ENCODE measurements at regions not wholly inside any gene's neighbourhood (a gene's known extent, or its start where the extent isn't known, plus 50 kb on each side); places are given as distances from the start of the nearest gene placed in this dataset.

DNA sequence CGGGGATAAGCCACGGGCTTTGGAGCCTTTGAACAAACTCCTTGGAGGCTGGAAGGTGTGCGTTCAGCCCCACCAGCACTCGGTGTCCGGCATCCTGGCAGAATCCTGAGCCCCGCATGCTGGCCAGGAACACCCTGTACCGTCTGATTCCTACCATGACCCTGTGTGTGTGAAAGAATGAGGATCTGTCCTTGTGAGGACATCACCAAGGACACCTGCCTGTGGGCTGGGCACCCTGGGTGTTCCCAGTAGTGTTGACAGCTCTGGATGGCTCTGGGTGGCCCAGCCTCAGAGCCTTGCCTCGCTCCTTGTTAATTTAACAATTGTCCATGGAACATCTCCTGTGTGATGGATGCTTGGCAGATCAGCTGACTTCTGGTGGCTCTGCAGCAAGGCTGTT is 234.3 kb downstream of the QKI start (continued):
- TF ChIP-seq ZNF124 (CRISPR knock-in tag; IDR thresholded peaks at IDR 0.05): no peak
- TF ChIP-seq SIN3B (IDR thresholded peaks at IDR 0.05; ENCODE audit: low read depth): no peak
- no peak for TF ChIP-seq POLR3A (IDR thresholded peaks at IDR 0.05; ENCODE audit: borderline replicate concordance, extremely low read depth, insufficient read depth, insufficient read length)
- TF ChIP-seq IRF2 (CRISPR knock-in tag; IDR thresholded peaks at IDR 0.05): no peak
- TF ChIP-seq BDP1 (IDR thresholded peaks at IDR 0.05; ENCODE audit: insufficient read depth, insufficient read length): no peak

DNA sequence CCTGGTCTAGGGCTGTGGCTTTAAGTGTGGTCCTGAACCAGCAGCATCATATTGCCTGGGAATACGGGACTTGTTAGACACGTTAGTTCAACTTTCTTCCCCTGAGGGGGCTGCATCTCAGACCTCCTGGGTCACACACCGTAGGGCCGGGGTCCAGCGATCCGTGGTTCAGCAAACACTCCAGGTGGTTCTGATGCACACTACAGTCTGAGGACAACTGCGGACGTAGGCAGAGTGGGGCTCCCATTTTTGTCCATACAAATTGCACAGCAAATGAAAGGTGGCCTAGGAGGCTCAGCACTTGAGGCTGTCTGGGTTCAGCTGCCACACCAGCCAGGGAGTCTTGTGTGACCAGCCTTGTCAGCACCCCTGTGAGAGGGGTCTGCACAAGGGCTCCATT is 233.1 kb downstream of the QKI start:
- H3K27me3 ChIP-seq (ENCODE audit: control insufficient read depth in 2 of 2, insufficient read depth in 2 of 2, low read length in 2 of 2): peaks cover 37 to 51% of the 10 kb centered on the region in 2 experiments

More for the DNA sequence above, 233.1 kb downstream of the QKI start:
- Histone ChIP-seq H3K9me3 (replicated peaks; ENCODE audit: control insufficient read depth, insufficient read depth, low read depth, low read length) (no peaks in the 10 kb centered on the region), H3K4me3 (no peak overlapping the region), H3K36me3 (ENCODE audit: control insufficient read depth, insufficient read depth, low read length) (no peaks in the 10 kb centered on the region), H3K9ac (ENCODE audit: insufficient read depth in 1 of 2, low read depth in 2 of 2, low read length in 2 of 2) (no peak overlapping the region), H3K79me2 (ENCODE audit: control insufficient read depth, insufficient read depth, low read length) (no peaks in the 10 kb centered on the region), H3K4me1 (replicated peaks in 1 of 2; ENCODE audit: control insufficient read depth in 2 of 2, insufficient read depth in 2 of 2, low read length in 2 of 2) (no peaks in the 10 kb centered on the region; a peak in 1 of 5 replicates), H3K27ac (ENCODE audit: extremely low read depth, low read depth, low read length) (no peak overlapping the region), H2AFZ (ENCODE audit: low read depth, low read length) (no peak overlapping the region), H3K9me1 (ENCODE audit: control insufficient read depth, insufficient read depth, low read length) (no peaks in the 10 kb centered on the region), H4K20me1 (replicated peaks; ENCODE audit: control insufficient read depth, insufficient read depth, low read length) (no peaks in the 10 kb centered on the region), H3K4me2 (ENCODE audit: insufficient read depth, low read length) (no peak overlapping the region)
- BruUV-seq (replicated peaks): no TSS peak
- ChIA-PET POLR2A (interaction anchor here (0.8 kb wide), 1 partner anchor 53 kb away, joined by 3 read pairs; no protein-coding TSS in a partner anchor), CTCF (ENCODE audit: low intra/inter-chr PET ratio) (no interaction called here)
- DNase-seq (ENCODE audit: extremely low read depth in 1 of 4, low spot score in 3 of 4): no peak
- 25% methylated on average over 8 of the region's 8 CpGs for WGBS (ENCODE audit: insufficient coverage, low coverage, missing lambda C conversion rate)
- no peak; the same call in 2 of the 3 replicates for ATAC-seq
- in situ Hi-C loops (cut with MboI): no loop called here
- TF ChIP-seq HDAC8 (tag; IDR thresholded peaks at IDR 0.05) (no peak), SOX6 (IDR thresholded peaks at IDR 0.05) (no peak)
- intact Hi-C loops (cut with micrococcal nuclease): no loop called here
- no peak for FAIRE-seq

Measured in K562 (cell line).